SH-SY5Y (cell line): ENCODE measurements at regions not wholly inside any gene's neighbourhood (a gene's known extent, or its start where the extent isn't known, plus 50 kb on each side); places are given as distances from the start of the nearest gene placed in this dataset.

Experiments used
- GATA2 ChIP-seq: IDR thresholded peaks from 2 replicates; pipeline ENCODE4 v1.6.1; 2011; ENCODE audit warnings: mild to moderate bottlenecking, low read depth, low read length
- GATA3 ChIP-seq: IDR thresholded peaks from 2 replicates; pipeline ENCODE4 v1.6.1; 2011; ENCODE audit warnings: low read depth, mild to moderate bottlenecking, low read length, moderate library complexity

DNA sequence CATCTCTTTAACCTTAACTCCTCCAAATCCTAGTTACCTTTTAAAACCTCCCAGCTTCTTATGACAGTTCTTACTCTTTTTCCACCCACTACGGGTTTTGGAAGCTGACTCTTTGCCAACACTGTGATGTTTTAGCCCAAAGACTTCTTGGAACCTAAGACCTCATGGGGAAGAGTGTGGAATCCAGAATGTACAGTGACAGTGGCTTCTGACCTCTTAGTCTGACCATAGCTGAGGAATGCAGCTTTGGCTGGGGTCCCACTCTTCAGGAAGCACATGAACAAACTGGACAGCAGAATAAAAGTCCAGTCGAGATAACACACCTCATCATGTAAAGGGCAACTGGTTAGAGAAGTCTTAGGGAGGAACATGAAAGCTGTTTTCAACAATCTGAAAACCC lies 161.1 kb upstream of the PKDCC start:
- no peak for TF ChIP-seq GATA2
- TF ChIP-seq GATA3: no peak

DNA sequence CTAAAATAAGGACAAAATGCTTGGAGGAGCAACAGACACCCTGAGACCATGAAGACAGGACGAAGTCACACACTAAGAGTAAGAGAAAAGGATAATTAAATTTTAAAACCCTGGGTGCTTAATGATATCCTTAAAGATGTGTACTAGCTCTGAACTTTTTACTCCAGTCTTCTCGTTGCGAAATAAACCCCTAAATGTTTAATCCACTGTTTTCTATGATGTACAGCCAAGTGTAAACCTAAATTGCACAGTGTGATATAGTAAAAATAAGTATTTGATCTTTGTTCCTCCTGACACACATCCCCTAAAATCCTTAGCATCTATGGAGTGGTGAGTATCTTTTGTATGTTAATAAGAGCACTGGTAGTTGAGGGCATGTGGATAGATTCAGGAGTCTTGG lies 157.5 kb upstream of the PKDCC start:
- TF ChIP-seq GATA3 (no peak), GATA2 (no peak)

DNA sequence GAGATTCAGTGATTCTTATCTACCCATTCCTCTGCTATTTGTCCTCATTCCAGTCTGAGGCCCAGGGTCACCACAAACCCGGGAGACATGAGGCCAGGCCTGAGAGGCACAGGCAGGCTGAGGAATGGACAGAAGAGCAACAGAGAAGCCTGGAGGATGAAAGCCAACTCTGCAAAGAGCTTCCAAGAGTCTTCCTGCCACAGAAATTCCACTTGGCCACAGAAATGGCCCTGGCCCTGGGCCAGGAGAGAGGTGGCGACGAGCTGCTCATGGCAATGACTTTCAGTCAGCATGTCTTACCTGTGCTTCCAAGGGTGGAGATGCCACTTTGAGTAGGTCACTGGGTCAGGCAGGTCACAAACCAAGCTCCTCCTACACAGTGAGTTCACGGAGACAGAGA lies 155.3 kb upstream of the PKDCC start:
- TF ChIP-seq GATA3: no peak
- no peak for TF ChIP-seq GATA2

DNA sequence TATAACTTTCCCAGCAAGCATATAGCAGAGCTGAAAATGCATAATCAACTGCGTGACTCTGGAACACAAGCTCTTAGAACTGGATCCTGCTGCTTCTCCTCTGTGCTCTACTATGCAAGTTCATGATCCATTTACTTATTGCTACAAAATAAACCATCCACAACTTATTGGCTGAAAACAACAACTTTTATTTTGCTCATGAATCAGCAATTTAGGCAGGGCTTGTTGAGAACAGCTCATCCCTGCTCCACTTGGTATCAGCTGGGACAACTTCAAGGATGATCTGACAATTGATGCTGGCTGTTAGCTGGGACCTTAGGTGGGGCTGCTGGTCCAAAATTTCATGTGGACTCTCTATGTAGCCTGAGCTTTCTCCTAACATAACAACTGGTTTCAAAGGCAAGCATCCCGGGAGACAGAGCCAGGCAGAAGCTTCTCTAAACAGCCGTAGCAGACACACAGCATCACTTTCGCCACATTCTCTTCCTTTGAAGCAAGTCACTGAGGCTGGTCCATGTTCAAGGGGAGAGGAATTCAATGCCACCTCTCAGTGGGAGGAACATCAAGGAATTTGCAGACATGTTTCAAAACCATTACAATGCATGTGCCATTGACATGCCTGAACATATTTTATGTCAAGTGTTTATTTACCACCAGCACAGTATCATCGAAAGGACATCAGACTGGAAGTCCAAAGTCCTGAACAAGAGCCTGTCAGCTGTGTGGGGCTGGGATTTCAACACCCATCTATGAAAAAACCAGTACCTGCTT lies 153.1 kb upstream of the PKDCC start:
- TF ChIP-seq GATA3: no peak

DNA sequence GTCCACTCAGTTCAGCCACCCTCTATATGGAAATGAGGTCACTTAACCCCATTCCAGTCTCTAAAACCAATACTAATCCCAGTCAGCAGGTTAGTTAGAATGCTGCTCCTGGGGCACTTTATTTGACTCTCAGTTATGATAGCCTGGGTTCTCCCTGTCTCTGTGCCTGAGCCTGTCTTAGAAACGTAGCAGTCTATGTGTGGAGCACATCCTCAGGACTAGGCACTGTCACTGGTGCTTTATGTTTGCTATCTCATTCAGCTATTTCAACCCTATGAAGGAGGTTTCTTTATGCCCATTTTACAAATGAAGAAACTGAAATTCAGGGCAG lies 152.5 kb upstream of the PKDCC start:
- no peak for TF ChIP-seq GATA3
- TF ChIP-seq GATA2: no peak

DNA sequence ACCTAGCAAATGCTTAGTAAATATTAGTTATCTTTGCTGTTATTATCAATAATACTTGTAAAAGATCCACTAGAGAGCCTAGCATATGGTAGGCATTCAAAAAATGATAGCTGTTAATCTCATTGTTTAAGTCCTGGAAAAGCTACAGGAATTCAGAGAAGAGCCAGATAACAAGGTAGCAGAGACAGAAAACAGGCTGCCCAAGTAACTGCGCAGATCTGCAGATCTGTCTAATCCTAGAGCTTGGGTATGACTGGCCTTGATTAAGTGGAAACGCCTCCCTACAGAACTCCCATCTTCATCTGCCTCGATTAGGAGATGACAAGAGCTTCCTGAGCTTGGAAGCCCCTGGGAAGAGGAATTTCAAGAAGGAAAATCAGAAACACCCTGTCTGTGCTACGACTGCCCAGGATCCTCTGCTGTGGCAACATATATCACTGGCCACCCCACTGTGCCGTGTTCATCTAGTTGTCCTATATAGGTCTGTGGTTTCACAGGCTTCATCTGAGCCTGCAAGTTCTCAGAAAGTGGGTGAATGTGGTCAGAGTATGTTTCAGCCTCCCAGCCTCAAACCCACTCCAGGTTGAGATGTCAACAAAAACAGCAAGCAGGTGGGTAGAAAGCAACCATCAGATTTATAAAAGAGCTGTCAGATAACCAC lies 151.5 kb upstream of the PKDCC start:
- peak; percentile 52 for TF ChIP-seq GATA2
- no peak for TF ChIP-seq GATA3

DNA sequence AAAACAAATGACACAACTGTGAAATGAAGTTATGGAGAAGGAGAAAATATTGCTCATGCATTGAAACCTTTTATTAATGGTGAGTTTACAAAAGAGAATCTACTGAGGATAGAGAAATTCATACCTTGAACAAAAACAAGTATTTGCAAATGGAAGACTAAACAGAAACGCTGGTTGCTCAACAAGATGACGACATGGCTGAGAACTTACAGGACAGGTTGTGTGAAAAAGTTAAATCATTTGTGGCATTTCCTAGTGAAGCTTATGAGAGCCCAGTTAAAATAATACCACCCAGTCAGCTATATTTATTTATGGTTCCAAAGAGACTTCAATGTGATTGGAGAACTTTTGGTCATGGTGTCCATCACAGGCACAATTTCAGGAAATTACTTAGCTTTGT lies 148.6 kb upstream of the PKDCC start:
- no peak for TF ChIP-seq GATA2
- TF ChIP-seq GATA3: no peak

DNA sequence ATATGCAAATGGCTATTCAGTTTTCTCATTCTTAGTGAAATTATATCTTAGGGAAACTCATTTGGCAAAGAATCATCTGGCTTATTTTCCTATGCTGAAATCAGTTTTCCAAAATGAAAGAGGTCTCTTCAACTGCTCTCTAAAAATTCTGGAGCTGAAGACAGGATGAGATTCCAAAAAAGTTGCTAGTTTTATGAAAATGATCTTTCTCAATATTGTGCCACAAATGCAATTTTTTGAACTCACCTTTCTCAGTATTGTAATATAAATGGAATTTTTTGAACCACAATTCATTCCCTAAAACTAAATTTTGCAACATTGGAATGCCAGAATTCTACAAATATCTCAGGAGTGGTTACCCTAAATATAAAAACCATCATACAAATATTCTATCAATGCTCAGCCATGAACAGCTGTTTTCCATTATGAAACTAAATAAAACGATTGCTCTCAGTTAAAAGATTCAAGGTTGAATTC lies 147.7 kb upstream of the PKDCC start:
- no peak for TF ChIP-seq GATA2
- no peak for TF ChIP-seq GATA3

DNA sequence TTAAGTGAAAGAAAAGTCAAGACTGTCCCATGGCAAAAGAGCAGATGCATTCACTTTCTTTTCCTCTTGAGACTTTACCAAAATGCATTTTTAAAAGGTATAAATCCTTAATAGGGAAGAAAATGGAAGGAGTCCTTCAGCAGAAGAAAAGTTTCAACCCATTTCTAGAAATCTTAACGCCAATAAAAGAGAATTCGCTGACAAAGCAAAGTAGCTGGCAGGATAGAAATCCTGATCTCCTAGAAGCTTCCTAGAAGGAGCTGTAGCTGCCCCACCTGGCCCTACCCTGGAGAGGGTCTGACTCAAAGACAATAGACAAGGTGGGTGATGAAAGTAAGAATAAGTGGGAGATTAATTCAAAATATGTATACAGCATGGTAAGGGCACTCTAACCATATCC lies 144.9 kb upstream of the PKDCC start:
- TF ChIP-seq GATA2 (no peak), GATA3 (no peak)

DNA sequence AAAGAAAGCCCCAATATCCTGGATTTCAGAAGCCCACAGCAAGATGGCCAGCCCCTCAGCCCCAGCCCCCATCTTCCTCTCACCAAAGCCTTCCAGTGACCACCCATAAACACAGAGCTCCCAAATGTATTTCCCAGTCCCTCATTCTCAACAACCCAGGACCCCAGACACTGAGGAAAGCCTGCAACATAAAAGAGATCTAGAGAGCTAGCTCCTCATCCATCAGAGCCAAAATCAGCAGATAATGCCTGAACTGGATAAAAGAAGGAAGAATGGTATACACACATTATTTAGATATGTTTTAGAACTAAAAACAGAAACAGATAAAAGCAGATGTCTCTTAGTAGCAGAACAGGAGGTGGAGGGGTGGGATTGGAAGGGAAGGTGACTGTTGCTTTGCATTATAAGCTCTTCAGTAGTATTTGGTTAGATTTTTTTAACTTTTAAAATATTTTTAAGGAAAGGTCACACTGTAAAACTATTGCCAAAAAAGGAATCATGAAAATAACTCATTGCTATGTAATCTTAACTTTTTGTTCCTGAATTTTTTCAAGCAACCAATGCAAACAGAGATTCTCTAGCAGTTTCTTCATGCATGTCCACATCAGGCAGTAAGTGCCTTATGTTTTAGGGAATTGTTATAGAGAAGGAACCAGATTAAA lies 144.2 kb upstream of the PKDCC start:
- TF ChIP-seq GATA2: no peak
- TF ChIP-seq GATA3: no peak

DNA sequence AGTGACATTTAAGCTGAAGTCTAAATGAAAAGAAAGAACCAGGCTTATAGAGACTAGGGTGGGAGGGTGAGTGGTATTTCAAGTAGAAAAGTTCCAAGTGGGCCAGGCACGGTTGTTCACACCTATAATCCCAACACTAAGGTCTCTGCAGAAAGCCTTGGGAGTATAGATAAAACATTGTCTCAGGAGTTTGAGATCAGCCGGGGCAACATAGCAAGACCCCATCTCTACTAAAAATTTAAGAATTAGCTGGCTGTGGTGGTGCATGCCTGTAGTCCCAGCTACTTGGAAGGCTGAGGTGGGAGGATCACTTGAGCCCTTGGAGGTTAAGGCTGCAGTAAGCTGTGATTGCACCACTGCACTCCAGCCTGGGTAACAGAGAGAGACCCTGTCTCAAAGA lies 143.4 kb upstream of the PKDCC start:
- no peak for TF ChIP-seq GATA2
- no peak for TF ChIP-seq GATA3

DNA sequence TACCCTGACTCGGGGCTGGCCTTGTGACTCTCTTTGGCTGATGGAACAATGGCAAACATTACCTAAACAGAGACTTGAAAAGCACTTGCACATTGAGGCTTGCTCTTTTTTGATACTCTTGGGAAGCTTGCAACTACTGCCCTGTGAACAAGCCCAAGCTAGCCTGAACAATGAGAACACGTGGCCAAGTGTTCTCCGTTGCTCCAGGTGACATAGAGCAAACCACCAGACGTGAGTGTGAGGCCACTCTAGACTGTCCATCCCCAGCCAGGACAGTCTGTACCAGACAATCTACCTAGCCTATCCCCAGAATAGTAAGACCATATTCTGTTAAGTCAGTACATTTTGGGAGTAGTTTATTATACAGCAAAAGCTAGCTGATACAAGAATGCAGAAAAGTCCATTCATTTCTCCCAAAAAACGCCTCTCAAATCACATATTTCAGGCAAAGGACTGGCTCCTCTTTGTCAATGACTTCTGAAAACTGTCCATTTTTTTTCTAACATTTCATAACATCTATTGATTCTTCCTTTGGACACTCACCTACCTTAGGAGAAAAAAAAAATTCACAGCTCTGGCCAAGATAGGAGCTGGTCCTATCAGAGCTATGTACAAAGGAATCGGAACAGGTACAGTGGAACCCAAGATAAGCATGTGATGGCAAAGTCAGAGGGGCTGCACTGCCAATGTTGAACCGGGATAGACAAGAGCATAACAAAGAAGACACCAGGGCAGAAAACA lies 142.1 kb upstream of the PKDCC start:
- no peak for TF ChIP-seq GATA3
- no peak for TF ChIP-seq GATA2

DNA sequence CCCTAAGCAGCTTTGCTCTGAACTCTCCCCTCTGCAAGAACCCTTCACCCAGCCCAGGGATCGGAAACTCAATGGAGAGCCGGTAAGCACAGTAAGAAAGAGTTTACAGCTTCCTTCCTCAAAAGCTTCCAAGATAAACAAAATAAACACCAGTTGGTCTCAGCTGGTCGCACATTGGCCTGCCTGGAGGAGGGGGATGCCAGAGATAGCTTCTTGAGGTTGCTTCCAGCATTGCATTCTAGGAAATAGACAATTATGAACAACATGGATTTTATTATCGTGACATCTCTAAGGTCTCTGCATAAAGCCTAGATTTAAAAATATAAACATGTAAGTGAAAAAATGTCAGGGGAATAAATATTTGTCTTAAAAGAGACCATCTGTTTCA lies 141.5 kb upstream of the PKDCC start:
- no peak for TF ChIP-seq GATA3
- TF ChIP-seq GATA2: no peak

DNA sequence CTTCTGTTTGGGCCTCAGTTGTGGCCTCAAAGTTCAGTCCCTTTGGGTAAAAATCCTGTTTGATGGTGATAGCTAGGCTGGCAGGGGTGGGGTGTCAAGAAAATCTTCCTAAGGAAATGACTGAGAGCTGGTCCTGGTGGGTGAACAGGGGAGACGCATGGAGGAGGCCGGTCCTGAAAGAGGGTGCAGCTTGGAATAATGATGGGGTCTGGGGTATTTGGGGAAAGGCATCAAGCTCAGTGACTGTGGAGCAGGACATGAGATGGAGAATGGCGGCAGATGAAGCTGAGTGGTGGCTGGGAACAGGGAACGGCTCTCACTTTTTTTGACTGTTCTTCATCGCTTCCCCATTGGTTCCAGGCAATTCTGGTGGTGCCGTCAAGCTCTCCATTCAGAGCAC lies 140.7 kb upstream of the PKDCC start:
- no peak for TF ChIP-seq GATA2
- no peak for TF ChIP-seq GATA3

DNA sequence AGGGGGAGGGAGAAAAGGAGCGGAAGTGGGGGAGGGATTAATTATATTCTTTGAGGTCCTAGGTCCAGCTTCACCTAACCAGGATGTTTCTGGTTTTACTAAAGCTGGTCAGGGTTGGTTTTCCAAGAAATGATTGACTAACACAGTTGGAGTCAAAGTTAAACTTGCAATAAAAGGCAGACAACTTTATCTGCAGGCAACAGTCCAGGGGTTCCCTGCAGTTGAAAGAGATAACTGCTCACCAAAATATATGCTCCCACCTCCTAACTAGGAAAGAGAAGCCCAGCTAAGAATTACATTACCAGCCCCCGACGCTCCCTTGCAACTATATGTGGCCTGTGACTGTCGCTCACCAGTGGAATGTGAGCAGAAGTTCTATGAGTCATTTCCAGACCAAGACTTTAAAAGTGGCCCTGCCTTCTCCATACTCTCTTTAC lies 140.0 kb upstream of the PKDCC start:
- TF ChIP-seq GATA2: no peak
- TF ChIP-seq GATA3: no peak
